ENCODE measurements at regions not wholly inside any gene's neighbourhood (a gene's known extent, or its start where the extent isn't known, plus 50 kb on each side); places are given as distances from the start of the nearest gene placed in this dataset.
A peak's percentile ranks its signal among the peaks of the same experiment; 100 is the strongest.

DNA sequence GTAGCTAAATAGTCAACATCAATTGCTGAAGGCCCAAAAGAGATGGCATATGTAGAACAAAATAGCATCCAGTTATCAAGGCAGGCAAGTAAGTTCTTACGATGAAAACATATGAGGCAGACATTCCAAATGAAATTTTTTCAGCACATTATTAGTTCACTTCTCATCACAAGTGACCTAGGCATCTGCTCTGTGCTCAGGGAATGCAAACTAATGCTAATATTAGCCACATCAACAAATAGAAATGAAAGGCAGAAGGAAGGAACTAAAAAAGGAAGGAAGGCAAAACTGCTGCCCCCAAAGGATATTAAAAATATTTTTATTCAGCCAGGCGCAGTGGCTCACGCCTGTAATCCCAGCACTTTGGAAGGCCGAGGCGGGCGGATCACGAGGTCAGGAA lies 51.2 kb upstream of the ROCK1 start:
- ATAC-seq (ENCODE audit: insufficient read depth, low FRiP score) (no peak), DNase-seq (no peak)
- 65 to 67% methylated on average over 7 of the region's 7 CpGs for WGBS, 2 donors
- no peak for TF ChIP-seq CTCF (IDR thresholded peaks at IDR 0.05; ENCODE audit: control extremely low read depth, extremely low read depth)
- Histone ChIP-seq H3K27me3 (ENCODE audit: control insufficient read depth in 3 of 3, insufficient read depth in 3 of 3, low read length in 2 of 3) (no peaks in the 10 kb centered on the region), H3K9me3 (ENCODE audit: control insufficient read depth in 4 of 4, insufficient read depth in 3 of 4, low read length in 3 of 4) (peaks cover 0 to under 1% (median 0%) of the 10 kb centered on the region in 4 donors), H3K27ac (ENCODE audit: low read depth in 1 of 2, low read length in 1 of 2) (no peak overlapping the region), H3K36me3 (ENCODE audit: control insufficient read depth in 4 of 4, insufficient read depth in 4 of 4, low read length in 4 of 4) (no peaks in the 10 kb centered on the region), H3K4me1 (ENCODE audit: control insufficient read depth in 5 of 5, insufficient read depth in 5 of 5, low read length in 5 of 5) (peaks cover 0 to 17% (median 1%) of the 10 kb centered on the region in 5 donors), H3K9ac (ENCODE audit: insufficient read depth in 1 of 2, low read length in 2 of 2) (no peak overlapping the region), H3K4me3 (no peak overlapping the region)

DNA sequence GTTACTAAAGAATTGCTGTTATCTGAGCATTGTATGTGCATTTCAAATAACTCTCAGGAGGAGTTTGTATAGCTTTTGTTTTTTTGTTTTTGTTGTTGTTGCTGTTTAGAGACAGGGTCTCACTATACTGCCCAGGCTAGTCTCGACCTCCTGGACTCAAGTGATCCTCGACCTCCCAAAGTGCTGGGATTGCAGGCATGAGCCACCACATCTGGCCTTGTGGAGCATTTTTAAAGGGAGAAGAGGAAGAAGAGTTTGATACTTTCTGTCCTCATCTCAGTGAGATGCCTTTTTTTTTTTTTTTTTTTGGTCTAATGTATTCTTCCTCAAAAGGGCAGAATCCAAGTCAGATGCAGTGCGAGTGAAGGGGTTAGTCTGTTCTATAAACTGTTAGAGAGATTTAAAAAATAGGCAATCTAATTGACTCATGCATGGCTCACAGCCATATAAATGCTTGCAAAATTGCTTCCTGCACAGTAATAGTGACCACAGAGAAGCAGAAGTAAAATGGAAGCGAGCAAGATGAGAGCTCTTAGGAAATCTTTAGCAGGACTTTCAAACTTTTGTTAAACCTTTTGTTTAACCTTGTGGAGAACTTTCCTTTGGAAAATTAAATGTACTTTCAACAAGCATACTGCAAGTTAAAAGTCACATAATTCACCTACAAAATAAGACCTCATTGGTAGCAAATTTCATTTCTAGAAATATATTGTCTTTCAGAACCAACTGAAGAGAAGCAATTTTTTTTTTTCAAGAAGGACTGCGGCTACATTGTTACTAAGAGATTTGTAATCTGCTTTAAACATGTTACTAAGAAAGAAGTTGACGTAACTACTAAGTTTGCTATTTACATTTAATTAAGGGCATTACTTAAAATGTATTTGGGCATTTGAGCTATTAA lies 52.3 kb upstream of the ROCK1 start:
- ATAC-seq (ENCODE audit: insufficient read depth, low FRiP score) (peak; percentile 54), DNase-seq (peak; percentile 34 to 87 (median 78))
- H3K27me3 ChIP-seq (ENCODE audit: control insufficient read depth in 3 of 3, insufficient read depth in 3 of 3, low read length in 2 of 3), result no peaks in the 10 kb centered on the region
- peak overlapping the region in 1 of 2 donors; percentile 56 for H3K27ac ChIP-seq (ENCODE audit: low read depth in 1 of 2, low read length in 1 of 2)
- H3K4me1 ChIP-seq (ENCODE audit: control insufficient read depth in 5 of 5, insufficient read depth in 5 of 5, low read length in 5 of 5), result peaks cover 0 to 17% (median 1%) of the 10 kb centered on the region in 5 donors
- H3K9me3 ChIP-seq (ENCODE audit: control insufficient read depth in 4 of 4, insufficient read depth in 3 of 4, low read length in 3 of 4), result no peaks in the 10 kb centered on the region
- 27 to 38% methylated on average over 6 of the region's 6 CpGs for WGBS, 2 donors
- no peaks in the 10 kb centered on the region for H3K36me3 ChIP-seq (ENCODE audit: control insufficient read depth in 4 of 4, insufficient read depth in 4 of 4, low read length in 4 of 4)
- TF ChIP-seq CTCF (IDR thresholded peaks at IDR 0.05; ENCODE audit: control extremely low read depth, extremely low read depth), result no peak
- H3K9ac ChIP-seq (ENCODE audit: insufficient read depth in 1 of 2, low read length in 2 of 2), result no peak overlapping the region
- no peak overlapping the region for H3K4me3 ChIP-seq

- TF ChIP-seq CTCF (IDR thresholded peaks at IDR 0.05; ENCODE audit: control extremely low read depth, extremely low read depth), result no peak
- no peaks in the 10 kb centered on the region for H3K36me3 ChIP-seq (ENCODE audit: control insufficient read depth in 4 of 4, insufficient read depth in 4 of 4, low read length in 4 of 4)
- H3K27ac ChIP-seq (ENCODE audit: low read depth in 1 of 2, low read length in 1 of 2), result no peak overlapping the region
- ATAC-seq (ENCODE audit: insufficient read depth, low FRiP score), result no peak
- peaks cover 0 to 17% (median 1%) of the 10 kb centered on the region in 5 donors for H3K4me1 ChIP-seq (ENCODE audit: control insufficient read depth in 5 of 5, insufficient read depth in 5 of 5, low read length in 5 of 5)
- H3K9me3 ChIP-seq (ENCODE audit: control insufficient read depth in 4 of 4, insufficient read depth in 3 of 4, low read length in 3 of 4), result no peaks in the 10 kb centered on the region
- DNase-seq, result peak in 2 of 3 donors; percentile 18
- no peaks in the 10 kb centered on the region for H3K27me3 ChIP-seq (ENCODE audit: control insufficient read depth in 3 of 3, insufficient read depth in 3 of 3, low read length in 2 of 3)
- WGBS, 2 donors, result 51 to 53% methylated on average over 2 of the region's 2 CpGs
- H3K4me3 ChIP-seq, result no peak overlapping the region
- H3K9ac ChIP-seq (ENCODE audit: insufficient read depth in 1 of 2, low read length in 2 of 2), result no peak overlapping the region
Measured at GRCh38 chr18:21164548-21165095, 53.0 kb upstream of the ROCK1 start.
